HG03565 (cell line): ENCODE measurements at regions not wholly inside any gene's neighbourhood (a gene's known extent, or its start where the extent isn't known, plus 50 kb on each side); places are given as distances from the start of the nearest gene placed in this dataset.

ENCODE experiments used
- ATAC-seq: cut with Tn5 transposase; IDR thresholded peaks from one replicate; pipeline ENCODE4 v1.9.1; 2021; ENCODE audit warnings: mild to moderate bottlenecking, moderate library complexity; ENCODE audit not compliant: unreplicated experiment

DNA sequence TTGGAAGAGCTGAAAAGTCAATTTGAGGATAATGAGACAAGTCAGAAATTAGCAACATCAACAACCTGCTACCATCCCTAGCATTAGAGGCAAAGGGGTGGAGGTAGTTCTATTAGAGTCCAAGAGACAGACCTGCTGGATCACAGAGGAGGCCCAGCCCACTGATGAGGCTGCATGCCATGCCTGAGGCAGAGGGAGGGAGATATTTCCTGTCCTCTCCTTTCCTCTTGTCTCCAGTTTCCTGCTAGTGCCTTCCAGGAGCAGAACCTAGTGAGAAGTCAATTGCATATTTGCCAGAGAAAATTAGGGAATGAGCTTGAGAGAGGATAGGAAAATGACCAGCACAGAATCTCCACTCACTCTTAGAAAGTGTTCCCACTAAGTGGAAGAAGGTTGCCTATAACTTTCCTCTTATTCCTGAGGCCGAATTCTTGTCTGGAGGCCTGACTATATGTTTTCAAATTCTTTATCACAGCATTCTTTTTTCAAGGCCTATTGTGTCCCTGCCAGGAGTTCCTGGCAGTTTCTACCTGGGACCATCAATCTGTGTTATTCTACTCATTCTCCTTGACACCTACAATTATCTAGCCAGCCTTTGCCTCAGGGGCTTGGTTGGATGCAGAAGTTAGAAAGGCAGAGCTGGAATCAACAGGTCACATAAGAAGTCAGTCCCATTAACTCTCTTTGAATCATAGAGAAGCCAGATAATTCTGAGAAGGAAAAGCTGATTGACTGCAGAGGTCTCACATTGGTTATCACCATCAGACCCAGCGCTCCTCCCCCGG, 121.9 kb downstream of the EMP1 start:
- ATAC-seq, result no peak

DNA sequence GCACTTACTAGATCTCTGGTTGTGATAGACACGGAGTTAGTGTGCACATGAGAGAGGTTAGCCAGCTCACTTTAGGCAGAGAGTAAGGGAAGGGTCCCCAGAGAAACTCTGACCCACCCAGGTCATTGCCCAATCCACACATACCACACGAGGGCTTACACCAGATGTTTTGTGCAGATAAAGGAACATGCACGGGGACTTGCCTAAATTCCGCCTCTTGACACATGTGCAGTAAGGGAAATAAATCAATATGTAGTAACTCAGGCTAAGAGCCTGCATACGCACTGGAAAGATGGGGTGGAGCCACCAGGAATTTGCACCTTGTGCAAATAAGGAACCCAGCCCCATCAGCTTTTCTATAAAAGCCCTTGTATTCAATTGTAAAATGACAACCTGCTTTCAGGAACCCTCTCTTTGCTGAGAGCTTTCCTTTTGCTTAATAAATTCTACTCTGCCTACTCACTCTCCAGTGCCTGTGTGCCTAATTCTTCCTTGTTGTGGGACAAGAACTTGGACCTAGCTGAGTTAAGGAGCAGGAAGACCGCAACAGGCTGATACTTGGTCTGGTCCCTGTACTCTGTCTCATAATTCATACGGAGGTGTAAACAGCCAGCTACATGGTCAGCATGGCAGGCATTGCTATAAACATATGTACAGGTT, 120.2 kb downstream of the EMP1 start:
- no peak for ATAC-seq

DNA sequence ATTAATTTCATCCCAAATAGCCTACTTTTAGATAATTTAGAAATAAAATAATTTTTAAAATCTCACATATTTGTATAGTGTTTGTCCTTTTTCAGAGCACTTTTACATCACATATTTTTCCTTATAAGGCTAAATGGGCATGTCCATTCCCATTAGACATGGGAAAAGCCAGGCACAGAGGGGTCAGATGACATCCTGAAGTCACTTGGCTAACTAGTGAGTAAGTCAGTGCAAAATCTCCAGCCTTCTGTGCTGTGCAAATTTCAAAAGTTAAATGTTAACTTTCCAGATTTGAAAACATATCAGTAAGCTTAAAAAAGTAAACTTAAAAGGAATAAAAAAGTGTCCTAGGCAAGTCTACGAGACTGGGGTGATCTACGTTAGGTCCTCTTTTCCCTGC, 117.4 kb downstream of the EMP1 start:
- ATAC-seq, result no peak

DNA sequence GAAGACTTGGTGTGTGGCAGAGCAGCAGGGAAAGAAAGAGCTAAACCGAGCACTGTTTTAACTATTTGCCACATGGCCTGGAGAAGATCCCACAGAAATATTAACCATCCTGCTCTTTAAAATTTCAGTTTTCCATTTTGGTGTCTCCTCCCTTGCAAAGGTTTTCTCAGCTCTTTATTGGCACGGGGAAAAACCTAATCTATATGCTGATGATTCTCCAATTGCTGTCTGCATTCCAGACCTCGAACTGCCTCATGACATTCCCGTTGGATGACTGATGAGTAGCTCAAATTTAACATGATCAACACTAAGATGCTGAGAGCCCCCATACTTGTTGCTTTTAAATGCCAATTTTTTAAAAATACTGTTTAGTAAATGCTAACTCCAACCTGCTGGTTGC, 115.0 kb downstream of the EMP1 start:
- no peak for ATAC-seq

DNA sequence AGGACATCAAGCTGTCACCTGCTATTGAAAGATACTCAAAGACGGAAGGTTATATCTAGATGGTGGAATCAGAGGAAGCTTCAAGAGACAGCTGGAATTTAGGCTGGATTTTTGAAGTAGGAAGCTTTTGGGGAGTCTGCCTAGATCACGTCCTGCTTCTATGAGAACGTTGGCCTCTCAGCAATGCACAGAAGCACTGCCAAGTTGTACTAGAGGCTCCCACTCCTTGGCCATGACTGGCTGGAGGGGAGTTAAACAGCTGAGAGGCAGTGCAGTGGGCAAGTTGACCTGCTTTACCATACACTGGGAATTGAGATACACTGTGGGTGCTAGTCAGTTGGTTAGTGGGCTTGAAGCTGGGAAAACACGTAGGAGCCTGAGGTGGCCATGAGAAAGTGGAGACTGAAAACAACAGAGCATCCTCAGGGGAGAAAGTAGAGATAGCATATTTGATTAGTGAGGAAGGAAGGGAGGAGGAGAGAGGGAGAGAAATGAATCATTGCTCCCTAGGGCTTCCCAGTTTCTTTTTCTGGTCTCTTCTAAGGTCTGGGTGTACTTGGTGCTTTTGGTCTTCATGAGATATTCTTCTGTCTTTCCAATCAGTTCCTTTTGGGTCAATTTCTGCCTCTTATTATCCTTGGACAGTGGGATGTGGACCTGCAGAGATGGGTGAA, 110.8 kb downstream of the EMP1 start:
- ATAC-seq, result no peak

DNA sequence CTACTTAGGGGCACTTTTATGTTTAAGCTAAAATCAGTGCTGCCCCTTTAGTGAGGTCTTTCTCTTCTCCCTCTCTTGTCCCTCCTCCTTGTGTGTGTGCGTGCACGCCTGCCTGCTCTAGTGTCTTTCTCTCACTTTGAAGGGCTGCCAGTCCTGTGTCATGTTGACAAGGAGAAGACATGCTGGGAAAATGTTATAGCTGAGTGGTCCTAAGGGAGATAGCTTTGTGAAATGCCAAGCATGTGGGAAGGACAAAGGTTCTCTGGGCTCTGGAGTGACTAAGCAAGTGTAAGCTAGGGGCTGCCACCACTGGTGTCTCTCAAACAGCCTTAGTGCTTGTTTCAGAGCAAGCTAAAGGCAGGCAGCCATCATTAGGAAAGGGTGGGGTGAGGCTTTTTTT, 108.4 kb downstream of the EMP1 start:
- no peak for ATAC-seq

DNA sequence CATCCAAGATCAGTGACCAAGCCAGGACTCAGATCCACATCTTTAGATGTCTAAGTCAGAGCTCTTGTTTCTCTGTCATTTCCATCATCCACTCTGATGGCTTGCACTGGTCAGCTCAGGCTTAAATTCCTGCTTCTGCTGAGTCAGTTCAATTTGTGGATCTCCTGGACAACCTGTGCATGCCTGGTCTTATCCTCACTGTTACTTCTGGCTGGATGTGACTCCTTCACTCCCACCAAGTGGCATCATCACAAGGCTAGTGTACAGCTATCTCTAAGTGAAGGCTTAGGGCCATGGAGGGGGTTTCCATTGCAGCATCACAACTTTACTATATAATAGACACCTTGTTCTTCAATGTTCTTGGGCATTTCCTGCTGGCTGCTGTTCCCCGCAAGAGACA, 102.9 kb downstream of the EMP1 start:
- no peak for ATAC-seq

DNA sequence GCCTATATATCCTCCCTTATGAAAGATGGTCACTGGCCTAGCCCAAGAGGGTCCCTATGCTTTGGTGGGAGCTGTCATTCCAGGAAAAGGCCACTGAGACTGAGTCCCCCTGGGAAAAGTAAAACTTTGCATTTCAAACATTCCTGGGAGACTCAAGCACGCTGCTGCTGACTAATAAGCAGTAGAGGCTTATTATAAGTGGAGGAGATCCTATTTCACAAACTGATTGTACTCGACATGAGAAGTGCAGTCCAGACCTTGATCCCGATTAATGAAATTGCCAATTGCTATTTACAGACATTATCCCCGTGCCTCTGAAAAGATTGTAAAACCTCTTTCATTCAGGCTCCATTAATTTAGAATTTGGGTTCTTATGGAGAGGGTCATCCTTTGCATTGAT, 96.6 kb downstream of the EMP1 start:
- no peak for ATAC-seq

DNA sequence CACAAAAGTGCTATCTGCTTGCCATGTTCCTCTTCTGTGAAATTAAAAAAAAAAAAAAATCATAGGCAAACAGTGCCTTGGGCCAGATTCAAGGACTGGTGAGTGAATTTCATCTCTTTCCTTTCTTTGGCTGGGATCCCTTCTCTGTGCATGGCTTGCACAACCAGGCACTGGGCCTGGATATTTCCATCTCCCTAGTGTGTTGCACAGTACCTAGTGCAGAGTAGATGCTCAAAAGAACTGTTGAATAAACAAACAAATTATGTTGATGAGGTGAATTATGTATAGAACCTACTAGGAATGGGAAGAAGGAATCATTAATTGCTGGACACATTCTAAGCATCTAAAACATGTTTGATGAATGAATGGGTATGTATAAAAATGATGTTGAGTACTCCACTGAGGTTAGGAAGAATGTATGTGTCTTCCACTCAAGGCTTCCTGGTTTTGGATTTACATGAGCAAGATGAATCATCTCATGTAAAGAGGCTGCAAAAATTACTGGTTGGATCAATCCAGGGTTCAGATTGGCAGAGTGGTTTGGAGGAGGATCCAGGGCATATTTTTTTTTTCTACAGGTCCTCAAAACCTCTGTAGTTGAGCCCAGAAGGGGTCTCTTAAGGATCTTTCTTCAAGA, 93.2 kb downstream of the EMP1 start:
- ATAC-seq, result no peak

DNA sequence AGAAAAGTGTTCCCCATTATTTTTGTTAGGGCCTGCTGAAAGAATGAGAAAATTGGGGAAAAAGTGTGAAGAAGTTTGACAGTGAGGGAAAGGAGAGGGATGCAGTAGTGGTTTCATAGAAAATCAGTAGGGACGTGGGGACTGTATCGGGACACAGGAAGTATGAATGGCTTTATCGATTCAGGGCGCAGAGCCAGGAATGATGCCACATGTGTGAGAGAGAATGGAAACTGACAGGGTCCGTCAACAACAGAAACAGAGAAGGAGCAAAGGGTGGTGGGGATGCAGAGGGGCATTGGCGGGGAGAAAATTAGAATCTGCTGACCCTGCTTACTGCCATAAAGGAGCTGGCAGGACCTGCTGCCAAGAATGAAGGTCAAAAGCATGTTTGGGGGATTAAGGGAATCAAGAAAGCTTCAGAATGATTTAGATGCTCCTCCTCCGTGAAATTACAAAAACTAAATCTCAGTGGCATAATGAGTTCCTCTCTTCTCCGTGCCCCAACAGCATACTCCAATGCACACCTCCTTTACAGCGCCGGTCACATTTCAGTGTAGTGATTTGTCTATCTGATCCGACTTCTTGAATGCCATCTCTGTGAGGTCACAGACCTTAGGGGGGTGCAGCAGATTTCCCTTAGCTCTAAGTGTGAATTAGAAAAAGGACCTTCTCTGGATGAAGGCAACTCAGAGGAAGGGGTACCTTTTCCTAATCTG, 92.6 kb downstream of the EMP1 start:
- ATAC-seq, result no peak

DNA sequence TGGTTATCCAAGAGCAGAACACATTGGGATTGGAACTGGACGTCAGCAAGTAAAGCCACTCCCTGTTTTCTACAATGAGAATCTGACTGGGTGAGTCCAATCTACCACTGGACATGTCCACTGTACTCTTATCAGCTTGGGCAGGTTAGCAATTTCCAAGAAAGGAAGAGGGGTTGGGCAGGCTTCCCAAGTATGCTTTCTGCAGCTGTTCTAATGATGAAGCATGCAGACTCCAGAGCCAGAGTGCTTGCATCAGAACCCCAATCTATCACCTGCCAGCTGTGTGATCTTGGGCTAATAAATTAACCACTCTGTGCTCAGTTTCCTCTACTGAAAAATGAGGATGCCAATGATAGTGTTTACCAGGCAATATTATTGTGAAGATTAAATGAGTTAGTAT, 92.0 kb downstream of the EMP1 start:
- no peak for ATAC-seq

DNA sequence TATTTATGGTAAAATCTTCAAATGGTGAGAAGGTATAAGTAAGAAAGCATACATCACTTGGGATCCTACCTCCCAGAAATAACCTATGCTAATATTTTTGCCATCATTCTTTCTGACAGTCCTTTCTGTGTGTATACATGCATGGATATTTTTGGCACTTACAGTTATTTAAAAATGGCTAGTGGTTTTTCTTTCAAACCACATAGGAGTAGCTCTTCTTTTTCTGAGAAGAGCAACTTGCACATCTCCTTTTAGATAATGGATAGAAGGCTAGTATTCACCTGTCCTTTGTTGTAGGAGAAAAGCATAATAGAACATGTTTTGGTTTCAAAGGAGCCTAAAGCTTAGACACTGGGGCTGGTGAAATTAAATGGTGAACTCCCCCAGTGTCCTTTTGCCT, 87.3 kb downstream of the EMP1 start:
- ATAC-seq, result no peak

DNA sequence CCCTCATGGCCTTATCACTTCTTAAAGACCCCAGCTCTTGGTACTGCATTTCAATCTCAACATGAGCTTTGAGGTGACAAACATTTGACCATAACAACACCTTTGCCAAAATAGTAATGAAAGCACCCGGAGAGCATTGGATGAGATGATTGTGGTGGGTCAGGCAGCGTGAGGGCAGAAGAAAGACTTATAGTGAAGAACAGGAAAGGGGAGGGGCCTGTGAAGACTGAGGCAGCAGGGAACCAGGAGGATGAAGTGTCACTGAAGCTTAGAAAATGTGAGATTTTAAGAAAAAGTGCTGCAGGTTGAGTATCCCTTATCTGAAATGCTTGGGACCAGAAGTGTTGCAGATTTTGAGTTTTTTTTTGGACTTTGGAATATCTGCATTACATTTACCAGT, 86.3 kb downstream of the EMP1 start:
- no peak for ATAC-seq

DNA sequence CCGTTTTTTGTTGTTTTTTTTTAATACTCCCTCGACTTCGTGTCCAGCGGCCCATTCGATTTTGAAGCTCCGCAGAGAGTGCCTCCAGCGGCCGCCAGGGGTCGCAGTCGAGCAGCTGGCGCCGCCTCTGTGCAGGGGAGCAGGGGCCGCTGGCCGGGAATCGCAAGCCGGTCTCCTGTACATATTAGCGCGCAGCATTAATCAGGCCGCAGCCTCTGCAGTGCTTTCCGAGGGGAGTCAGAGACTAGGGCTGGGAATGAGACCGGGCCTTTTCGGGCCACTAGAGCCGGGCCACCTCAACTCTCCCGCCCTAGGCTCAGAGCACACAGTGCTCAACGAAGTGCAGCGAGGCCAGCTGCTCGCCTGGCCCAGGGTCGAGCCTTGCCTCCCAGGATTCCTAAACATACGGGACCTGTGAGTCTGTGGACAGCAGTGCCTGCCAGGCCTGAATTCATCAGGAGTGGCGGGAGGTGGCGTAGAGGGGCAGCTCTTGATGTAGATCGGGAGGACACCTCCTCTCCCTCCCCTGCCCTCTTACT, 81.8 kb downstream of the EMP1 start:
- ATAC-seq, result no peak

DNA sequence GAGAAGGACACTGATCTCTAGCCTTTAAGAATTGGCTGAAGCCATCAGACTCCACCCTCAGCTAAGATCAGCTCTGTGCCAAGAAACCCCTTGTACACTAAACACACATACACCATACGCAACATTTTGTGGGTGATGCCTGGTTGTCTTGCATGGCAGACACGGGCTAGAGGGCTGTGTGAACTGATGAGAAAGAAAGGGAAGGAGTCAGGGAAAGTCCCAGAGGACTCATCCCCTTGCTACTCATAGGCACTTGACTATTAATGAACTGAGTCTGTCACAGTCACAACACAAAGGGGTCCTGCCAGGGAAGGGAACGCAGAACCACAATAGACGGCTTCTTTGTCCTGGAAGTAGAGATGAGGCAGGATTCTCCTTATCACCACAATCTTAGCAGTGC, 80.8 kb downstream of the EMP1 start:
- no peak for ATAC-seq

DNA sequence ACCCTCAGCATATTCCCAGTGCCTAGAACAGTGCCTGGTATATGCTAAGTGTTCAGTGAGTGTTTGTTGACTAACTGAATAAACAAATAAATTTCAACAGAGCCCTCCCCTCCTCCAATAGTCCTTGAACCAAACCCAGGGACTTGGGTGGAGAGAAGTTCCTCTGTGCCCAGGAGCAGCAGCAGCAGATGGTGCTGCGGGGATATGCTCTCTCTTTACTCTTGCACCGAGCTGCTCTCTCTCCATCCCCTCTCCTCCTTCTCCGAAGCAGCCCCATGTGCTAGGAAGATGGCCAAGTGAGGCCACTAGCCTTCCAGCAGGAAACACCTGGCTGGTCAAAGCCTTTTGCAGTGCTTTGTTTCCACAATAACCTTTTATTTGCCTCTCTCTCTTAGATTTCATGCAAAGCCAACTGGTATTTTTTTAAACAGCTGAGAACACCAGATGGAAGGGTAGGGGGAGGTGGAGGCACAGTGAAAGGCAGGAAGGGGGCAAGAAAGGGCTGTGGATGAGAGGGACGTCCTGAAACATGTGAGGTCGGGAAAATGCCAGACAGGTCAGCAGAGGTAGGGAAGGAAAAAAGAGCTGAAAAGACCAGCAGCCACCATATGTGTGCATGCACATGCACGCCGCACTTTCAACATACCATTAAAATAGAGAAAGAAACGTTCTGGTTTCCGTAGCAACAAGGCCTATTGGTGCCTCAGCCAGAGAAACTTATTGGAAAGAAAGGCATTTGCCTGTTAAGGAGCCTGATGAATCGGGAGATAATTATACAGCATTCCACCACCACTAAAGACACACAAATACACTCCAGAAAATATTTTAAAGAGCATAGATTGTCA, 78.9 kb downstream of the EMP1 start:
- ATAC-seq, result no peak

DNA sequence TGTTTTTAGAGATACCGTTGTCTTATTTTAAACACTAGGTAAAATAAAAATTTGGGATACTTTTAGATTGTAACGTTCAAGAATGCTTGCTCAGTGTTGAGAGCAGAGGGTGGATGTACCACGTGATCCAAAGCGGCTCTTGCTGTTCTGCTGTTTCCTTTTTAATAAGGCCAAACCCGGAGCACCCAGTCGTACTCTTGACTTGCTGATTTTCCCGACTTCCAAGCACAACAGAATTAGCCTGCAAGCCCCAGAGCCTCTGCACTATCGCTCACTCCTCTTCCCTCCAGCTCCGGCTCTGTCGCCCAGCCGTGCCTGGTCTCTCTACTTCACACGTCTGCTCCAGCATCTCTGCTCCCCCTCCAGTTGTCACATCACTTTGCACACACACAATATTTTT, 77.3 kb downstream of the EMP1 start:
- ATAC-seq, result no peak

DNA sequence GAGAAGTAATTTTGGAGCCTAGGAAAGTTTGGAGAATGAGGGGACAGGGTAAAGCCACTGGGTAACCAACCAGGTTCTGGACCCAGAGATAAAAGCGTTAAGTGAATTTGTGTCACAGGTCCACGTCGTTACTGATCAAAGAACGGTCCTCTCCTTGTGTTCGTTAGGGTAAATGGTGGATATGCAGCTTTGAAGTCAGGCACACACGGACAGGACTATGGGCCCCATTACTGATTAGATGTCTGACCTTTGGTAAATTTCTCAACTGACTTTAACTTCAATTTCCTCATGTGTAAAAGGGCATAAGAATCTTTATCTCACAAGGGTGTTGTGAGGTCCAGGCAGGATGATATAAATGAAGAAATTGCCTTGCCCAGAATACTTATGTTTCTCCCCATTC, 76.6 kb downstream of the EMP1 start:
- ATAC-seq, result no peak

DNA sequence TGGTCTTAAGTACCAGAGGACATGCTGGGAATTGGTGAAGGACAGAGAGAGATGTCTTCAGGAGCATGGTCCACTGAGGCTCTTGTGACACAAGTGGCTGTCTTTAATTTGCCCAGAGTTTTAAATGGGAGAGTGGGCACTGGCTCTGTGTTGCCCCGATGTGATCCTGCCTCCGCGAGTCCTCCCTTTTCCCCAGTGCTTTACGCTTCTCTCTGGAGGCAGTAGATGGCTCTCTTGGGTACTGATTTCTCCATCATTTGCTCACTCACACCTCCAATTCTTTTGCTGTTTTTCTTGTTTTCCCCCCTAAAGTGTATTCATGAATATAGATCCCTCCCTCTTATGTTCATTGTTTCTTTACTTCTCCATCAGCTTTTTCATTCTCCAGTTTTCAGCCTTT, 74.3 kb downstream of the EMP1 start:
- no peak for ATAC-seq
